K562 (cell line): ENCODE measurements at regions not wholly inside any gene's neighbourhood (a gene's known extent, or its start where the extent isn't known, plus 50 kb on each side); places are given as distances from the start of the nearest gene placed in this dataset.

Experiments
- ATAC-seq: fragments of 200-7000 bp; cut with Tn5 transposase; 3 replicates; pipeline ENCODE4 v1.9.1; 2020; ENCODE audit warnings: moderate library complexity
- BruUV-seq: library from RNA; stranded (reverse); fragments of 400-500 nt; replicated peaks from 2 replicates; lab custom pipeline; 2021; lab: Mats Ljungman, UMichigan
- CTCF ChIA-PET: fragments of 300-600 bp; formaldehyde crosslinking; extraction: SDS; loops from one replicate; lab custom pipeline; 2021; ENCODE audit warnings: low intra/inter-chr PET ratio; lab: Yijun Ruan, JAX
- POLR2A ChIA-PET: fragments of 300-600, 350-650 bp; sonication (Branson Sonifier 250); formaldehyde crosslinking; extraction: SDS; loops from one replicate; lab custom pipeline; 2021; ENCODE audit warnings: antibody characterized with exemption, inconsistent platforms; lab: Yijun Ruan, JAX
- DNase-seq, 4 experiments: peaks; one replicate each; pipeline versions ENCODE4 v3.0.0 to v3.0.0-alpha.2; 2011 to 2018; ENCODE audit warnings: low spot score in 3 of 4, mixed read lengths in 3 of 4; ENCODE audit errors: extremely low read depth in 1 of 4
- FAIRE-seq: peaks from 2 replicates; lab custom pipeline; 2011; peaks lifted over from hg19 to GRCh38; lab: Jason Lieb, UNC
- H2AFZ ChIP-seq: 2 replicates; pipeline ENCODE4 v1.6.0; 2011; ENCODE audit warnings: low read depth, low read length, control low read depth, inconsistent platforms
- H3K27ac ChIP-seq: fragments of 200-600 bp; 3 replicates; pipeline ENCODE4 v1.8.0; 2011; ENCODE audit warnings: low read depth, mild to moderate bottlenecking, control low read depth, inconsistent platforms, low read length, moderate library complexity, mixed read lengths; ENCODE audit errors: extremely low read depth
- H3K27me3 ChIP-seq, 2 experiments: fragments of 300-600 bp in 1 of 2; 2 replicates in 1 of 2; 3 replicates in 1 of 2; pipeline versions ENCODE4 v1.6.0 to v1.8.0; 2011; ENCODE audit warnings: inconsistent platforms in 2 of 2, low read length in 2 of 2, mild to moderate bottlenecking in 1 of 2, mixed read lengths in 1 of 2, moderate library complexity in 1 of 2; ENCODE audit not compliant: control insufficient read depth in 2 of 2, insufficient read depth in 2 of 2
- H3K36me3 ChIP-seq: fragments of 300-600 bp; 3 replicates; pipeline ENCODE4 v1.8.0; 2011; ENCODE audit warnings: mild to moderate bottlenecking, low read length, inconsistent platforms; ENCODE audit not compliant: control insufficient read depth, insufficient read depth
- H3K4me1 ChIP-seq, 2 experiments: fragments of 200-600 bp in 1 of 2; replicated peaks in 1 of 2; 2 replicates in 1 of 2; 3 replicates in 1 of 2; pipeline versions ENCODE4 v1.5.1 to v1.8.0; 2011; ENCODE audit warnings: inconsistent platforms in 2 of 2, low read length in 2 of 2, mild to moderate bottlenecking in 1 of 2, mixed read lengths in 1 of 2, moderate library complexity in 1 of 2; ENCODE audit not compliant: control insufficient read depth in 2 of 2, insufficient read depth in 2 of 2
- H3K4me2 ChIP-seq: 2 replicates; pipeline ENCODE4 v1.6.1; 2011; ENCODE audit warnings: low read length, control low read depth, inconsistent platforms, mixed read lengths; ENCODE audit not compliant: insufficient read depth
- H3K4me3 ChIP-seq: fragments of 200-600 bp; sonication (generic), shearing (Covaris generic); 2 replicates; pipeline ENCODE4 v1.5.1; 2016; ENCODE audit warnings: control low read depth, inconsistent platforms
- H3K79me2 ChIP-seq: fragments of 200-600 bp; 3 replicates; pipeline ENCODE4 v1.8.0; 2011; ENCODE audit warnings: low read length, inconsistent platforms; ENCODE audit not compliant: control insufficient read depth, insufficient read depth
- H3K9ac ChIP-seq, 2 experiments: 2 replicates each; pipeline versions ENCODE4 v1.6.0 to v1.6.1; 2011; ENCODE audit warnings: low read depth in 2 of 2, low read length in 2 of 2, control low read depth in 1 of 2, inconsistent platforms in 1 of 2, mild to moderate bottlenecking in 1 of 2, mixed read lengths in 1 of 2; ENCODE audit not compliant: insufficient read depth in 1 of 2
- H3K9me1 ChIP-seq: one replicate; pipeline ENCODE4 v1.6.0; 2011; ENCODE audit warnings: inconsistent platforms, mild to moderate bottlenecking, low read length, moderate library complexity; ENCODE audit not compliant: control insufficient read depth, insufficient read depth
- H3K9me3 ChIP-seq: replicated peaks from 2 replicates; pipeline ENCODE4 v1.5.1; 2011; ENCODE audit warnings: low read depth, low read length, inconsistent platforms; ENCODE audit not compliant: control insufficient read depth, insufficient read depth
- H4K20me1 ChIP-seq: replicated peaks from 2 replicates; pipeline ENCODE4 v1.6.1; 2011; ENCODE audit warnings: low read length, inconsistent platforms, mixed read lengths; ENCODE audit not compliant: control insufficient read depth, insufficient read depth
- ARID2 ChIP-seq: fragments of 450-650 bp; IDR thresholded peaks from 2 replicates; pipeline ENCODE4 v1.6.1; 2017; ENCODE audit warnings: antibody characterized with exemption, mild to moderate bottlenecking
- COPS2 ChIP-seq: fragments of 450-650 bp; conservative IDR thresholded peaks from 2 replicates; pipeline ENCODE4 v1.6.1; 2016; ENCODE audit warnings: mild to moderate bottlenecking, moderate library complexity
- CREBBP ChIP-seq: IDR thresholded peaks from one replicate; pipeline ENCODE4 v1.6.1; 2012; ENCODE audit warnings: low read depth, mild to moderate bottlenecking, control low read depth, inconsistent platforms, low read length
- EGR1 ChIP-seq: fragments of 450-650 bp; conservative IDR thresholded peaks from 2 replicates; pipeline ENCODE4 v1.6.1; 2017; ENCODE audit warnings: mild to moderate bottlenecking
- NBN ChIP-seq: fragments of 450-650 bp; IDR thresholded peaks from 2 replicates; pipeline ENCODE4 v1.6.1; 2016; ENCODE audit warnings: low read depth, mild to moderate bottlenecking
- NFE2L1 ChIP-seq: fragments of 450-650 bp; IDR thresholded peaks from 2 replicates; pipeline ENCODE4 v1.6.1; 2016; ENCODE audit warnings: missing genetic modification characterization, low read depth, mild to moderate bottlenecking, missing compliant biosample characterization, moderate library complexity, borderline replicate concordance
- NR1H2 ChIP-seq: sonication (generic); formaldehyde crosslinking; IDR thresholded peaks from 2 replicates; pipeline ENCODE4 v1.4.0; 2020; ENCODE audit warnings: mild to moderate bottlenecking, missing genetic modification reagents
- NRF1 ChIP-seq, 2 experiments: fragments of 450-650 bp; IDR thresholded peaks in 1 of 2; conservative IDR thresholded peaks in 1 of 2; 2 replicates each; pipeline ENCODE4 v1.6.1; 2014; ENCODE audit warnings: mild to moderate bottlenecking in 2 of 2
- POLR2AphosphoS5 ChIP-seq: IDR thresholded peaks from 2 replicates; pipeline ENCODE4 v1.6.1; 2011; ENCODE audit warnings: mild to moderate bottlenecking, low read depth, low read length, moderate library complexity; ENCODE audit not compliant: control insufficient read depth, insufficient read depth
- RBM15 ChIP-seq: fragments of 200-400 bp; formaldehyde crosslinking; IDR thresholded peaks from 2 replicates; pipeline ENCODE4 v1.6.1; 2018; ENCODE audit warnings: mild to moderate bottlenecking, low read length, moderate library complexity; ENCODE audit not compliant: insufficient read depth
- RUNX1 ChIP-seq: sonication (generic); IDR thresholded peaks from 2 replicates; pipeline ENCODE4 v1.6.1; 2016; ENCODE audit warnings: antibody characterized with exemption, low read depth
- SIRT6 ChIP-seq: IDR thresholded peaks from one replicate; pipeline ENCODE4 v1.6.1; 2012; ENCODE audit warnings: low read depth, mild to moderate bottlenecking, control low read depth, inconsistent platforms, low read length, moderate library complexity
- TBL1XR1 ChIP-seq, 2 experiments: IDR thresholded peaks; 2 replicates each; pipeline ENCODE4 v1.6.1; 2012; ENCODE audit warnings: improper control_type of control experiment in 2 of 2, low read length in 2 of 2, mild to moderate bottlenecking in 1 of 2
- ZBTB34 ChIP-seq: fragments of 250-450 bp; sonication (Bioruptor Pico); IDR thresholded peaks from 2 replicates; pipeline ENCODE4 v1.8.0; 2021; ENCODE audit warnings: mild to moderate bottlenecking, moderate library complexity
- ZBTB5 ChIP-seq: fragments of 450-650 bp; IDR thresholded peaks from 2 replicates; pipeline ENCODE4 v1.6.1; 2017; ENCODE audit warnings: antibody characterized with exemption
- ZNF384 ChIP-seq: IDR thresholded peaks from 2 replicates; pipeline ENCODE4 v1.6.1; 2012; ENCODE audit warnings: low read depth, low read length, improper control_type of control experiment
- WGBS: fragments of 100-300 bp; shearing (Covaris generic); methylation state at CpG from one replicate; pipeline ENCODE4 v1.1.6; 2016; ENCODE audit warnings: low coverage, mixed read lengths; ENCODE audit not compliant: insufficient coverage; ENCODE audit errors: missing lambda C conversion rate; 5-methylcytosine and 5-hydroxymethylcytosine counted together
- in situ Hi-C: fragments of 300-500 bp; cut with MboI; formaldehyde crosslinking; loops from 4 replicates; pipeline ENCODE4 v1.15.0; 2018; ENCODE audit warnings: inconsistent platforms, mixed read lengths
- intact Hi-C: fragments of 100-400 bp; cut with micrococcal nuclease; formaldehyde crosslinking; loops from 2 replicates; pipeline ENCODE4 v1.14.2; 2022

- Histone ChIP-seq H3K36me3 (no peaks in the 10 kb centered on the region), H3K4me2 (no peak overlapping the region), H3K9me3 (no peaks in the 10 kb centered on the region), H3K27ac (no peak overlapping the region)
- in situ Hi-C loops: no loop called here
- TF ChIP-seq NR1H2 (CRISPR knock-in tag): no peak
- TF ChIP-seq TBL1XR1 (IDR thresholded peaks at IDR 0.05; ENCODE audit: low read length in 2 of 2): no peak
- no peak for TF ChIP-seq ZNF384
- TF ChIP-seq COPS2: no peak
- TF ChIP-seq RUNX1: no peak
- no peak for TF ChIP-seq POLR2AphosphoS5
- TF ChIP-seq CREBBP: no peak
- TF ChIP-seq RBM15: no peak
- TF ChIP-seq ZBTB34 (CRISPR knock-in tag): no peak
- no peak for TF ChIP-seq NBN
- TF ChIP-seq NRF1 (conservative IDR thresholded peaks at IDR 0.05 in 1 of 2, IDR thresholded peaks at IDR 0.05 in 1 of 2): no peak
- TF ChIP-seq ZBTB5: no peak
- no peak for TF ChIP-seq ARID2
- no peak for TF ChIP-seq SIRT6
- no peak for TF ChIP-seq EGR1
- no peak for TF ChIP-seq NFE2L1 (tag)
- TF ChIP-seq, all 486 proteins: peak for 0
- FAIRE-seq: no peak
- ATAC-seq: no peak
- Histone ChIP-seq H3K9ac (no peak overlapping the region), H4K20me1 (no peaks in the 10 kb centered on the region), H3K4me3 (no peak overlapping the region), H2AFZ (no peak overlapping the region), H3K79me2 (no peaks in the 10 kb centered on the region), H3K9me1 (no peaks in the 10 kb centered on the region), H3K4me1 (no peaks in the 10 kb centered on the region), H3K27me3 (no peaks in the 10 kb centered on the region)
- CTCF ChIA-PET: no interaction called here
- no TSS peak for BruUV-seq
- POLR2A ChIA-PET: interaction anchor here (1.4 kb wide), 1 partner anchor 8 kb away, joined by 3 read pairs; no protein-coding TSS in a partner anchor
- no peak for DNase-seq
- intact Hi-C loops: loop anchor here (10.0 kb wide), 1 partner anchor 694 kb away; no protein-coding TSS in a partner anchor
- WGBS: 2% methylated on average over 4 of the region's 4 CpGs
Observed at GRCh38 chr7:16980539-16980938, 98.8 kb upstream of the AGR3 start.
